ENCODE measurements at regions not wholly inside any gene's neighbourhood (a gene's known extent, or its start where the extent isn't known, plus 50 kb on each side); places are given as distances from the start of the nearest gene placed in this dataset.

- Histone ChIP-seq H3K9me3 (no peaks in the 10 kb centered on the region), H3K4me1 (no peaks in the 10 kb centered on the region), H3K4me3 (no peak overlapping the region), H3K4me2 (no peak overlapping the region), H3K27ac (no peak overlapping the region)
- CTCF ChIA-PET, result no interaction called here
- POLR2A ChIA-PET, result no interaction called here
- no peak for DNase-seq (ENCODE audit: low read depth in 1 of 2, low spot score in 1 of 2)
- no peak for ATAC-seq
- peak; percentile 39 for FAIRE-seq
- WGBS (ENCODE audit: missing lambda C conversion rate), result 37% methylated on average over 3 of the region's 3 CpGs
- TF ChIP-seq NR3C1 (IDR thresholded peaks at IDR 0.05) (no peak), EHMT2 (IDR thresholded peaks at IDR 0.05; ENCODE audit: low read depth) (no peak), HEYL (CRISPR knock-in tag; IDR thresholded peaks at IDR 0.05) (no peak), MAFK (IDR thresholded peaks at IDR 0.05; ENCODE audit: partially characterized antibody) (no peak), MYC (IDR thresholded peaks at IDR 0.05; ENCODE audit: borderline replicate concordance, low read length) (no peak), EP300 (IDR thresholded peaks at IDR 0.05) (no peak), HDAC2 (IDR thresholded peaks at IDR 0.05) (no peak), TFCP2L1 (CRISPR knock-in tag; IDR thresholded peaks at IDR 0.05) (no peak), FOXS1 (CRISPR knock-in tag; IDR thresholded peaks at IDR 0.05) (no peak), RAD21 (conservative IDR thresholded peaks at IDR 0.05 in 1 of 2, IDR thresholded peaks at IDR 0.05 in 1 of 2) (no peak), MAZ (IDR thresholded peaks at IDR 0.05; ENCODE audit: borderline replicate concordance, low read depth, low read length) (no peak), HOXB13 (CRISPR knock-in tag; IDR thresholded peaks at IDR 0.05; ENCODE audit: low read depth) (no peak)
- TF ChIP-seq, protein P1, sequence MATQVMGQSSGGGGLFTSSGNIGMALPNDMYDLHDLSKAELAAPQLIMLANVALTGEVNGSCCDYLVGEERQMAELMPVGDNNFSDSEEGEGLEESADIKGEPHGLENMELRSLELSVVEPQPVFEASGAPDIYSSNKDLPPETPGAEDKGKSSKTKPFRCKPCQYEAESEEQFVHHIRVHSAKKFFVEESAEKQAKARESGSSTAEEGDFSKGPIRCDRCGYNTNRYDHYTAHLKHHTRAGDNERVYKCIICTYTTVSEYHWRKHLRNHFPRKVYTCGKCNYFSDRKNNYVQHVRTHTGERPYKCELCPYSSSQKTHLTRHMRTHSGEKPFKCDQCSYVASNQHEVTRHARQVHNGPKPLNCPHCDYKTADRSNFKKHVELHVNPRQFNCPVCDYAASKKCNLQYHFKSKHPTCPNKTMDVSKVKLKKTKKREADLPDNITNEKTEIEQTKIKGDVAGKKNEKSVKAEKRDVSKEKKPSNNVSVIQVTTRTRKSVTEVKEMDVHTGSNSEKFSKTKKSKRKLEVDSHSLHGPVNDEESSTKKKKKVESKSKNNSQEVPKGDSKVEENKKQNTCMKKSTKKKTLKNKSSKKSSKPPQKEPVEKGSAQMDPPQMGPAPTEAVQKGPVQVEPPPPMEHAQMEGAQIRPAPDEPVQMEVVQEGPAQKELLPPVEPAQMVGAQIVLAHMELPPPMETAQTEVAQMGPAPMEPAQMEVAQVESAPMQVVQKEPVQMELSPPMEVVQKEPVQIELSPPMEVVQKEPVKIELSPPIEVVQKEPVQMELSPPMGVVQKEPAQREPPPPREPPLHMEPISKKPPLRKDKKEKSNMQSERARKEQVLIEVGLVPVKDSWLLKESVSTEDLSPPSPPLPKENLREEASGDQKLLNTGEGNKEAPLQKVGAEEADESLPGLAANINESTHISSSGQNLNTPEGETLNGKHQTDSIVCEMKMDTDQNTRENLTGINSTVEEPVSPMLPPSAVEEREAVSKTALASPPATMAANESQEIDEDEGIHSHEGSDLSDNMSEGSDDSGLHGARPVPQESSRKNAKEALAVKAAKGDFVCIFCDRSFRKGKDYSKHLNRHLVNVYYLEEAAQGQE (IDR thresholded peaks at IDR 0.05), result no peak
Measured at GRCh38 chr10:22783807-22784206, 69.4 kb upstream of the PIP4K2A start.

- 66% methylated on average over 5 of the region's 5 CpGs for WGBS (ENCODE audit: missing lambda C conversion rate)
- no peak for DNase-seq (ENCODE audit: low read depth in 1 of 2, low spot score in 1 of 2)
- TF ChIP-seq MAZ (IDR thresholded peaks at IDR 0.05; ENCODE audit: borderline replicate concordance, low read depth, low read length) (no peak), ZSCAN20 (CRISPR knock-in tag; IDR thresholded peaks at IDR 0.05) (no peak), POLR2A (IDR thresholded peaks at IDR 0.05; ENCODE audit: low read length) (no peak)
- no peak overlapping the region for H3K4me2 ChIP-seq
- no peak overlapping the region for H3K27ac ChIP-seq
- no peak overlapping the region for H3K4me3 ChIP-seq
- ATAC-seq, result no peak
- ChIA-PET POLR2A (no interaction called here), CTCF (interaction anchor here (0.6 kb wide), 1 partner anchor 210 kb away, joined by 3 read pairs; no protein-coding TSS in a partner anchor)
- H3K9me3 ChIP-seq, result no peaks in the 10 kb centered on the region
- no peak for FAIRE-seq
- H3K4me1 ChIP-seq, result no peaks in the 10 kb centered on the region
Measured at GRCh38 chr10:22780474-22780885, 66.1 kb upstream of the PIP4K2A start.

DNA sequence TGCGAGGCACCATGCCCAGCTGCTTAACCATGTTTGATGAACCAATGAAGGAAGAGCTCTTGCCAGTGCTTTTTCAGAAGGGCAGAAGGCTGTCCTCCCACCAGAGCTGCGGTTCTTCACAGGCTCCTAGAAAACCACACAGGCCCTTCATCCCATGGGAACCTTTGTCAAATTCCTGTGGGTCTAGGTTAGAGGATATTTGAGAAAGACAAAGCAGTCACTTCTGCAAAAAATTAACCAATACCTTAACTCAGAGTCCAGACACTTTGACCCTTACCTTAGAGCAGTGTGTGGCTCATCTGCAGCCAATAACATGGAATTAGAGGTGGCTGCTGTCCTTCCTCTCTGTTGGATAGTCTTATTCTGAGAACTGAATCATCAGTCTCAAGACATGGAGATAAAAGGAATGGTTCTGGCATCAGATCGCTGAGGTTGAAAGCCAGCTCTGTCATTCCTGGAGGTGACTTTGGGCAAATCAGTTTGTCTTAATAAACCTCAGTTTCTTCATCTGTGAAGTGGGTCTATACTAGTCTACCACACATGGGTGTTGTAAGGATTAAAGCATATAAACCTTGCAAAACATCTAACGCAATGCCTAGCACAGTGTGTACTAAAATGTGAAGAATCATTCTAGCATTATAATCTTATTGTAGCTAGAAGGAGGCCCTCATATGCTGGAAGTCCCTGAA is 65.1 kb upstream of the PIP4K2A start:
- CTCF ChIA-PET, result no interaction called here
- H3K4me2 ChIP-seq, result no peak overlapping the region
- FAIRE-seq, result no peak
- POLR2A ChIA-PET, result no interaction called here
- no peaks in the 10 kb centered on the region for H3K4me1 ChIP-seq
- H3K9me3 ChIP-seq, result no peaks in the 10 kb centered on the region
- 63% methylated on average over 4 of the region's 4 CpGs for WGBS (ENCODE audit: missing lambda C conversion rate)
- ATAC-seq, result no peak
- no peak overlapping the region for H3K4me3 ChIP-seq
- no peak for DNase-seq (ENCODE audit: low read depth in 1 of 2, low spot score in 1 of 2)
- no peak overlapping the region for H3K27ac ChIP-seq
- TF ChIP-seq NR3C1 (IDR thresholded peaks at IDR 0.05), result no peak
- no peak for TF ChIP-seq KDM5A (IDR thresholded peaks at IDR 0.05)
- TF ChIP-seq RNF2 (IDR thresholded peaks at IDR 0.05; ENCODE audit: borderline replicate concordance, low read depth), result no peak
- no peak for TF ChIP-seq CBX2 (IDR thresholded peaks at IDR 0.05; ENCODE audit: borderline replicate concordance, low read depth)
- TF ChIP-seq, protein P2, sequence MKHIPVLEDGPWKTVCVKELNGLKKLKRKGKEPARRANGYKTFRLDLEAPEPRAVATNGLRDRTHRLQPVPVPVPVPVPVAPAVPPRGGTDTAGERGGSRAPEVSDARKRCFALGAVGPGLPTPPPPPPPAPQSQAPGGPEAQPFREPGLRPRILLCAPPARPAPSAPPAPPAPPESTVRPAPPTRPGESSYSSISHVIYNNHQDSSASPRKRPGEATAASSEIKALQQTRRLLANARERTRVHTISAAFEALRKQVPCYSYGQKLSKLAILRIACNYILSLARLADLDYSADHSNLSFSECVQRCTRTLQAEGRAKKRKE (CRISPR knock-in tag; IDR thresholded peaks at IDR 0.05; ENCODE audit: low read depth), result no peak
- TF ChIP-seq RAD21 (conservative IDR thresholded peaks at IDR 0.05 in 1 of 2, IDR thresholded peaks at IDR 0.05 in 1 of 2), result no peak
- TF ChIP-seq ZNF302 (CRISPR knock-in tag; IDR thresholded peaks at IDR 0.05), result no peak
- TF ChIP-seq MYC (IDR thresholded peaks at IDR 0.05; ENCODE audit: borderline replicate concordance, low read length), result no peak
- no peak for TF ChIP-seq HOXA7 (CRISPR knock-in tag; IDR thresholded peaks at IDR 0.05)
- TF ChIP-seq HDAC2 (IDR thresholded peaks at IDR 0.05), result no peak
- TF ChIP-seq, protein P1 (IDR thresholded peaks at IDR 0.05), result no peak
- TF ChIP-seq HOXB5 (CRISPR knock-in tag; IDR thresholded peaks at IDR 0.05), result no peak
- TF ChIP-seq KDM1A (IDR thresholded peaks at IDR 0.05; ENCODE audit: low read depth), result no peak
- TF ChIP-seq EP300 (IDR thresholded peaks at IDR 0.05), result no peak
- TF ChIP-seq ZC3H11A (IDR thresholded peaks at IDR 0.05), result no peak
- TF ChIP-seq JUNB (IDR thresholded peaks at IDR 0.05), result no peak

Measured in A549 (cell line).